Parathyroid adenoma (tissue), 2 donors: ENCODE measurements at regions not wholly inside any gene's neighbourhood (a gene's known extent, or its start where the extent isn't known, plus 50 kb on each side); places are given as distances from the start of the nearest gene placed in this dataset.

Source experiments
- H2AFZ ChIP-seq: fragments of 300-600 bp; sonication (generic); one replicate; pipeline ENCODE4 v1.7.0; 2017; ENCODE audit warnings: antibody characterized with exemption, mild to moderate bottlenecking
- H3K27ac ChIP-seq: fragments of 300-600 bp; sonication (generic); one replicate; pipeline ENCODE4 v1.7.0; 2017
- H3K27me3 ChIP-seq: fragments of 300-600 bp; sonication (generic); one replicate; pipeline ENCODE4 v1.7.0; 2017; ENCODE audit warnings: low read length; ENCODE audit not compliant: control insufficient read depth, insufficient read depth
- H3K36me3 ChIP-seq: fragments of 300-600 bp; sonication (generic); one replicate; pipeline ENCODE4 v1.7.0; 2017; ENCODE audit warnings: low read length; ENCODE audit not compliant: control insufficient read depth, insufficient read depth
- H3K4me1 ChIP-seq: fragments of 300-600 bp; sonication (generic); one replicate; pipeline ENCODE4 v1.7.0; 2017; ENCODE audit warnings: control low read depth
- H3K4me2 ChIP-seq: fragments of 300-600 bp; sonication (generic); one replicate; pipeline ENCODE4 v1.7.0; 2017; ENCODE audit warnings: low read length
- H3K4me3 ChIP-seq: fragments of 300-600 bp; sonication (generic); one replicate; pipeline ENCODE4 v1.7.0; 2017; ENCODE audit warnings: low read depth, low read length
- H3K79me2 ChIP-seq: fragments of 300-600 bp; sonication (generic); one replicate; pipeline ENCODE4 v1.7.0; 2017; ENCODE audit warnings: control low read depth
- H3K9ac ChIP-seq: fragments of 300-600 bp; sonication (generic); one replicate; pipeline ENCODE4 v1.7.0; 2017; ENCODE audit warnings: mild to moderate bottlenecking
- H3K9me3 ChIP-seq: fragments of 300-600 bp; sonication (generic); one replicate; pipeline ENCODE4 v1.7.0; 2017; ENCODE audit warnings: low read length; ENCODE audit not compliant: control insufficient read depth
- CTCF ChIP-seq: fragments of 300-600 bp; sonication (generic); IDR thresholded peaks from one replicate; pipeline ENCODE4 v1.7.0; 2017; ENCODE audit warnings: antibody characterized with exemption, mild to moderate bottlenecking
- donor health status: primary hyperparathyroidism.

GRCh38 chr4:41461780-41462307 lies 76.1 kb upstream of the LIMCH1 start:
- TF ChIP-seq CTCF: no peak
- Histone ChIP-seq H3K4me1 (no peaks in the 10 kb centered on the region), H3K79me2 (peaks cover 2% of the 10 kb centered on the region), H3K36me3 (no peaks in the 10 kb centered on the region), H3K4me2 (no peak overlapping the region), H3K9me3 (no peaks in the 10 kb centered on the region), H3K9ac (no peak overlapping the region), H3K27me3 (no peaks in the 10 kb centered on the region), H2AFZ (no peak overlapping the region), H3K27ac (no peak overlapping the region), H3K4me3 (no peak overlapping the region)

- no peaks in the 10 kb centered on the region for H3K36me3 ChIP-seq
- H3K4me1 ChIP-seq: no peaks in the 10 kb centered on the region
- no peaks in the 10 kb centered on the region for H3K79me2 ChIP-seq
- H3K27me3 ChIP-seq: no peaks in the 10 kb centered on the region
- TF ChIP-seq CTCF: no peak
- H2AFZ ChIP-seq: no peak overlapping the region
- H3K4me2 ChIP-seq: no peak overlapping the region
- no peaks in the 10 kb centered on the region for H3K9me3 ChIP-seq
- H3K9ac ChIP-seq: no peak overlapping the region
- H3K4me3 ChIP-seq: no peak overlapping the region
- H3K27ac ChIP-seq: no peak overlapping the region
Observed at GRCh38 chr4:41465146-41465761, 72.7 kb upstream of the LIMCH1 start.

GRCh38 chr4:41466249-41466648 lies 71.7 kb upstream of the LIMCH1 start:
- no peaks in the 10 kb centered on the region for H3K27me3 ChIP-seq
- no peak for TF ChIP-seq CTCF
- H2AFZ ChIP-seq: no peak overlapping the region
- no peaks in the 10 kb centered on the region for H3K79me2 ChIP-seq
- no peaks in the 10 kb centered on the region for H3K36me3 ChIP-seq
- no peak overlapping the region for H3K27ac ChIP-seq
- no peak overlapping the region for H3K4me3 ChIP-seq
- H3K4me2 ChIP-seq: no peak overlapping the region
- no peaks in the 10 kb centered on the region for H3K4me1 ChIP-seq
- H3K9me3 ChIP-seq: no peaks in the 10 kb centered on the region
- H3K9ac ChIP-seq: no peak overlapping the region

GRCh38 chr4:41468122-41468521 lies 69.8 kb upstream of the LIMCH1 start:
- no peaks in the 10 kb centered on the region for H3K79me2 ChIP-seq
- no peak for TF ChIP-seq CTCF
- H3K4me2 ChIP-seq: no peak overlapping the region
- no peak overlapping the region for H3K27ac ChIP-seq
- H3K9ac ChIP-seq: no peak overlapping the region
- no peaks in the 10 kb centered on the region for H3K36me3 ChIP-seq
- no peaks in the 10 kb centered on the region for H3K4me1 ChIP-seq
- H3K9me3 ChIP-seq: no peaks in the 10 kb centered on the region
- H2AFZ ChIP-seq: no peak overlapping the region
- no peaks in the 10 kb centered on the region for H3K27me3 ChIP-seq
- H3K4me3 ChIP-seq: no peak overlapping the region
